ENCODE measurements at regions not wholly inside any gene's neighbourhood (a gene's known extent, or its start where the extent isn't known, plus 50 kb on each side); places are given as distances from the start of the nearest gene placed in this dataset.

DNA sequence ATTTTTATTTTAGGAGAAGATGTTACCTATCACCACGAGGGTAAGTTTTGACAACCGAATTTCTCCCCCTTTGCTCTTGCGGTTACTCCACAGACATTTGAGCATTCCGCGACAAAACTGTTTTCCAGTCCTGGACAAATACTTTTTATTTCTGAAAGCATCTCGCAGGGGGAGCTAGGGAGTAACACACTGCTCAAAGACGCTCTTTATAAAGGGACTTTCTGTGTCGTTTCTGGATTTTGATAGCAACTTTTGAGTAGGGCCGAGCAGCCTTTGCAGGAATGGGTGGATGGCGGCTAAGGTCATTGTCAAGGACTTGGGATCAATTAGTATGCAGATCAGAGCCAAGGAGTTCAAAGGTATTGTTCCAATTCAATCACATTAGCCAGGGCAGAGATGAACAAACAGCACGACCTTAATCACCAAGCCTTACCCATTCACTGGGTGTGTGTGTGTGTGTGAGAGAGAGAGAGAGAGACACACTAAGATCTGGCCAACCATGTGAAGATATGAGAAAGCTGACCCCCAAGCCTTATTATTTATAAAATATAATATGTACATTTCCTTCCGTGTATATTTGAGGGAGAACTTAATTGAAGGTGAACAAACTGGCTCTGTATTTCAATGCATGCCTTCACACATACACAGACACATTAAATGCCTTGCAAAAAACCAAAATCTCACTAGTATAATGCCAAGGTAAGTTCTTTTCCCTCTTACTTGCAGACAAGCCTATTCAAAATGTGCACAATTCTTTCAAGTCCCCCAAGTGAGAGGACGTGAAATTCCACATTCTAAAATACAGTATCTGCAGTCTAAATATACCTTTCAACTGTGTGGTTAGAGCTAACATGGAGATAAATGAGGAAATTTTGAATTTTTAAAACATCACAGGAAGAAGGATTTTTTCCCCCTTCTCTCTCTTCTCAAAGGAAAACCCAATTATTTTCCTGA is 613.8 kb downstream of the VRK1 start:
- Histone ChIP-seq H2AFZ (replicated peaks; ENCODE audit: low read length, poor library complexity) (no peak overlapping the region), H3K9me1 (ENCODE audit: insufficient read depth, low read length) (no peaks in the 10 kb centered on the region), H2AK9ac (replicated peaks; ENCODE audit: low read depth, low read length, poor library complexity) (no peak overlapping the region), H3K4me2 (ENCODE audit: low read depth, low read length) (no peak overlapping the region), H4K91ac (ENCODE audit: insufficient read depth, low read depth, low read length) (no peak overlapping the region), H4K20me1 (ENCODE audit: insufficient read depth, low read length) (no peaks in the 10 kb centered on the region), H3K4ac (ENCODE audit: low read depth, low read length) (no peak overlapping the region), H3K27ac (ENCODE audit: insufficient read depth, low read length) (no peak overlapping the region), H2BK15ac (ENCODE audit: low read depth, low read length) (no peak overlapping the region), H3K9me3 (ENCODE audit: control insufficient read depth, insufficient read depth, low read length) (peaks cover 16% of the 10 kb centered on the region; the same call in 1 of the 2 replicates), H3K18ac (ENCODE audit: low read depth, low read length) (no peak overlapping the region), H3K14ac (replicated peaks; ENCODE audit: low read depth, low read length) (no peak overlapping the region), H3K4me1 (ENCODE audit: control insufficient read depth, insufficient read depth, low read length) (no peaks in the 10 kb centered on the region), H3K9ac (ENCODE audit: low read depth, low read length) (no peak overlapping the region), H2BK120ac (ENCODE audit: low read depth, low read length) (no peak overlapping the region), H3K36me3 (ENCODE audit: control insufficient read depth, insufficient read depth, low read length) (no peaks in the 10 kb centered on the region), H2BK5ac (ENCODE audit: low read depth, low read length, poor library complexity, severe bottlenecking) (no peak overlapping the region), H3K27me3 (ENCODE audit: control insufficient read depth, insufficient read depth, low read length) (no peaks in the 10 kb centered on the region), H3K79me1 (ENCODE audit: low read depth in 1 of 2, low read length in 2 of 2) (no peaks in the 10 kb centered on the region), H2AK5ac (ENCODE audit: low read depth, low read length) (no peak overlapping the region), H2BK20ac (ENCODE audit: low read depth, low read length) (no peak overlapping the region), H3K56ac (ENCODE audit: extremely low read depth, insufficient read depth, low read length) (no peak overlapping the region), H4K5ac (ENCODE audit: low read depth, low read length) (no peak overlapping the region), H3K23ac (ENCODE audit: low read depth, low read length) (no peak overlapping the region), H3K4me3 (ENCODE audit: insufficient read depth, low read depth, low read length) (no peak overlapping the region), H4K8ac (ENCODE audit: low read depth in 2 of 2, low read length in 2 of 2) (no peak overlapping the region)
- WGBS, 2 experiments (ENCODE audit: extremely low coverage in 2 of 2, insufficient read length in 1 of 2): no CpG with 5 or more reads among the region's 13 CpGs
- dilution Hi-C loops (cut with HindIII; ENCODE audit: low sequenced_read_pairs, unreplicated experiment) (no loop called here), in situ Hi-C loops (cut with MboI; ENCODE audit: low sequenced_read_pairs) (no loop called here), intact Hi-C loops (cut with micrococcal nuclease) (no loop called here)
- TF ChIP-seq NFE2L2 (IDR thresholded peaks at IDR 0.05; ENCODE audit: low read depth, low read length) (no peak), MAFK (IDR thresholded peaks at IDR 0.05; ENCODE audit: low read depth, low read length) (no peak), CEBPB (IDR thresholded peaks at IDR 0.05; ENCODE audit: low read depth, low read length) (no peak), FOS (IDR thresholded peaks at IDR 0.05; ENCODE audit: low read depth, low read length) (no peak), MAZ (IDR thresholded peaks at IDR 0.05; ENCODE audit: borderline replicate concordance, low read depth, low read length) (no peak), BHLHE40 (IDR thresholded peaks at IDR 0.05; ENCODE audit: low read depth, low read length) (no peak), USF2 (IDR thresholded peaks at IDR 0.05; ENCODE audit: low read depth, low read length) (no peak), RAD21 (IDR thresholded peaks at IDR 0.05; ENCODE audit: low read length) (no peak), RCOR1 (IDR thresholded peaks at IDR 0.05; ENCODE audit: insufficient replicate concordance, low read length) (no peak), POLR2A (IDR thresholded peaks at IDR 0.05; ENCODE audit: low read depth, low read length) (no peak)
- no TSS peak for BruUV-seq (replicated peaks)
- DNase-seq (no peak), ATAC-seq (ENCODE audit: low read depth) (no peak)
- POLR2A ChIA-PET (ENCODE audit: unreplicated experiment): no interaction called here
- CTCF ChIA-PET: no interaction called here

All from IMR-90 (cell line).